CD4-positive, alpha-beta memory T cell (primary cell): ENCODE measurements at regions not wholly inside any gene's neighbourhood (a gene's known extent, or its start where the extent isn't known, plus 50 kb on each side); places are given as distances from the start of the nearest gene placed in this dataset.

Experiments used
- CTCF ChIA-PET: fragments of 350-600 bp; sonication (Branson Sonifier 250); formaldehyde crosslinking; loops from one replicate; lab custom pipeline; 2021; ENCODE audit warnings: inconsistent platforms; ENCODE audit not compliant: partially characterized antibody; lab: Charles Lee
- POLR2A ChIA-PET: fragments of 350-600 bp; sonication (Branson Sonifier 250); formaldehyde crosslinking; loops from one replicate; lab custom pipeline; 2021; ENCODE audit not compliant: partially characterized antibody; lab: Charles Lee
- DNase-seq, 5 donors: peaks; one replicate each; pipeline versions ENCODE4 v3.0.0 to v3.0.0-alpha.2; 2020 to 2022; ENCODE audit warnings: mixed read lengths in 1 of 5
- H3K27ac ChIP-seq: one replicate; pipeline ENCODE4 v1.7.0; 2013; ENCODE audit warnings: low read depth, low read length
- H3K27me3 ChIP-seq: 2 replicates; pipeline ENCODE4 v1.7.0; 2013; ENCODE audit warnings: mild to moderate bottlenecking, low read length, moderate library complexity; ENCODE audit not compliant: insufficient read depth
- H3K36me3 ChIP-seq: 2 replicates; pipeline ENCODE4 v1.7.0; 2013; ENCODE audit warnings: mild to moderate bottlenecking, low read length, moderate library complexity; ENCODE audit not compliant: insufficient read depth
- H3K4me1 ChIP-seq: 2 replicates; pipeline ENCODE4 v1.7.0; 2013; ENCODE audit warnings: mild to moderate bottlenecking, low read length, moderate library complexity; ENCODE audit not compliant: insufficient read depth
- H3K4me3 ChIP-seq, 2 donors: one replicate each; pipeline ENCODE4 v1.7.0; 2013; ENCODE audit warnings: low read length in 2 of 2, mild to moderate bottlenecking in 1 of 2
- H3K9me3 ChIP-seq, 2 donors: one replicate each; pipeline ENCODE4 v1.7.0; 2013; ENCODE audit warnings: low read length in 2 of 2, control low read depth in 1 of 2; ENCODE audit not compliant: control insufficient read depth in 1 of 2
- H3K27ac Mint-ChIP-seq, 7 donors: one replicate each; pipeline ENCODE4 v1.8.0; 2020 to 2021; ENCODE audit warnings: mixed read lengths in 7 of 7, mild to moderate bottlenecking in 6 of 7, inconsistent platforms in 3 of 7, moderate library complexity in 3 of 7
- H3K27me3 Mint-ChIP-seq, 2 donors: one replicate each; pipeline ENCODE4 v1.8.0; 2020 to 2021; ENCODE audit warnings: mixed read lengths in 2 of 2
- H3K36me3 Mint-ChIP-seq, 2 donors: one replicate each; pipeline ENCODE4 v1.8.0; 2020 to 2021; ENCODE audit warnings: mixed read lengths in 2 of 2, inconsistent platforms in 1 of 2, mild to moderate bottlenecking in 1 of 2
- H3K4me1 Mint-ChIP-seq, 4 donors: one replicate each; pipeline ENCODE4 v1.8.0; 2020 to 2021; ENCODE audit warnings: mixed read lengths in 4 of 4, mild to moderate bottlenecking in 1 of 4
- H3K4me3 Mint-ChIP-seq, 8 donors: one replicate each; pipeline ENCODE4 v1.8.0; 2020 to 2021; ENCODE audit warnings: mixed read lengths in 8 of 8, mild to moderate bottlenecking in 7 of 8, moderate library complexity in 6 of 8, inconsistent platforms in 3 of 8
- H3K9me3 Mint-ChIP-seq, 8 donors: one replicate each; pipeline ENCODE4 v1.8.0; 2020 to 2021; ENCODE audit warnings: mixed read lengths in 8 of 8, mild to moderate bottlenecking in 5 of 8, inconsistent platforms in 3 of 8, moderate library complexity in 1 of 8
- intact Hi-C: fragments of 100-400 bp; cut with micrococcal nuclease; formaldehyde crosslinking; loops from one replicate; pipeline ENCODE4 v1.15.1; 2023

DNA sequence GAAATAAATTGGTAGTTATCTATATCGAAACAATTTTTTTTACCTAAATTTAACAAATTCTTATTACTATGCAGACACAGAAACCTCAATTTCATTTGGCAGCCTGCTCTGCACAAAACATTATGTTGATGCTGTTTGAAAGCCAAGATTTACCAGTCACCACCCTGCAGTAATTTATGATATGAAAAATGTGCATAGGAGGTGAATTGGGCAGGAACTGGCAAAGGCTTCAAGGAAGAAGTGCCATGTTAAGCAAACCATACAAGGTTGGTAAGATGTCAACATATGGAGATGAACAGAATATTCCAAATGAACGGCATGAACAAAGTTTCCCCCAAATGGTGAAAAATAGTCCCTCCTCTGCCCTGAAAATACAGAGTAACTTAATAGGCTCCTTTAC is 54.2 kb upstream of the TAB2 start:
- Mint-ChIP-seq H3K4me3 (no peak overlapping the region), H3K27me3 (no peaks in the 10 kb centered on the region), H3K36me3 (no peaks in the 10 kb centered on the region), H3K4me1 (peaks cover 21 to 51% (median 35%) of the 10 kb centered on the region in 4 donors), H3K27ac (no peak overlapping the region), H3K9me3 (no peaks in the 10 kb centered on the region)
- H3K4me1 ChIP-seq, result peaks cover 42% of the 10 kb centered on the region
- H3K27me3 ChIP-seq, result no peaks in the 10 kb centered on the region
- POLR2A ChIA-PET, result interaction anchor here (2.9 kb wide), 1 partner anchor 8 kb away, joined by 10 read pairs; no protein-coding TSS in a partner anchor
- H3K36me3 ChIP-seq, result no peaks in the 10 kb centered on the region
- no peak overlapping the region for H3K4me3 ChIP-seq
- intact Hi-C loops, result loop anchor here (5.0 kb wide), 1 partner anchor 54 kb away; the partner anchor contains the start of gene TAB2
- no peak overlapping the region for H3K27ac ChIP-seq
- no peak for DNase-seq
- H3K9me3 ChIP-seq, result no peaks in the 10 kb centered on the region
- CTCF ChIA-PET, result interaction anchor here (1.1 to 2.1 kb wide), 2 partner anchors 8 to 169 kb away, joined by 5 read pairs; no protein-coding TSS in a partner anchor

DNA sequence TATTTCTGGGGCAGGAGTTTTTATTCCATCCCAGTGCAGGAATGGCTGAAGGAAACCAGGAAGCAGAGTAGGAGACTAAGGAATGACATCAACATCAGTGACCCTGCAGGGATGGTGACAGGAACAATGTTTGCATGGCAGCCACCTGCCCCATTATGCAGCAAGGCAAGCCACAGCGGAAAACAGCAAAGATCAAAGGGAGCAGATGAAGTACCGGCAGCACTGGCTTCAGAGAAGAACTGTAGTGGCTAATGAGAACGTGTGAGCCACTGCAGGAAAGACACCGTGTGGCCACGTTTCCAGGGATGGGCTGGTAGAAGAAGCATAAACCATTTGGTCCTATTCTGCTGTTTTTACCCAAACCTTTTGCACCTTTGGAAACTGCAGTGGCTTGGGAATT is 52.9 kb upstream of the TAB2 start:
- no peaks in the 10 kb centered on the region for H3K9me3 ChIP-seq
- POLR2A ChIA-PET, result no interaction called here
- CTCF ChIA-PET, result no interaction called here
- peak; percentile 48 to 64 (median 55) for DNase-seq
- Mint-ChIP-seq H3K4me1 (peaks cover 21 to 51% (median 35%) of the 10 kb centered on the region in 4 donors), H3K27me3 (no peaks in the 10 kb centered on the region), H3K4me3 (peak overlapping the region in 6 of 8 donors; percentile 2 to 74 (median 58)), H3K9me3 (no peaks in the 10 kb centered on the region), H3K36me3 (no peaks in the 10 kb centered on the region), H3K27ac (peak overlapping the region in 6 of 7 donors; percentile 20 to 86 (median 58))
- no peaks in the 10 kb centered on the region for H3K36me3 ChIP-seq
- peaks cover 42% of the 10 kb centered on the region for H3K4me1 ChIP-seq
- no peak overlapping the region for H3K27ac ChIP-seq
- no peaks in the 10 kb centered on the region for H3K27me3 ChIP-seq
- intact Hi-C loops, result loop anchor here (1.0 to 5.0 kb wide), 3 partner anchors 16 to 182 kb away; partner anchors contain the start of gene TAB2
- H3K4me3 ChIP-seq, result peak overlapping the region in 1 of 2 donors; percentile 8

DNA sequence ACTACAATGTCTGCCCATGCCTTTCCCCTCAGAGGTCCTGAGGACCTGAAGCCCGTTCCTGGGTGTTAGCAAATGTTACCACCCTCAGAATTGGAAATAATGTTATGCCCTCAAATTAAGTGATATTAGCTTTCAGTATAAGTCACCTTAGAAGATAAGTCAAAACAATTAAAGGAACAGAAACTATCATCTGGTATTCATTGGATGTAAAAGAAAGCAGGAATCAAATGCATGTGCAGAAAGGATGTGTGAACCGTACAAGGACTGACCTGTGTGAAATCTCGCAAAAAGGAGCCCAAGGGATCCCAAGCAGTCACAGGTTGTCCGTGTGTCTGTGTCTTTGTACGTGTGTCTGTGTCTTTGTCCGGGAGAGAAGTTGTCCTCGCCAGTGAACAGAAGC is 51.6 kb upstream of the TAB2 start:
- Mint-ChIP-seq H3K27ac (no peak overlapping the region), H3K4me1 (peaks cover 21 to 46% (median 34%) of the 10 kb centered on the region in 4 donors), H3K4me3 (peak overlapping the region in 3 of 8 donors; percentile 2 to 21 (median 7)), H3K36me3 (no peaks in the 10 kb centered on the region), H3K27me3 (no peaks in the 10 kb centered on the region), H3K9me3 (no peaks in the 10 kb centered on the region)
- POLR2A ChIA-PET, result interaction anchor here (1.1 kb wide), 1 partner anchor 157 kb away, joined by 3 read pairs; no protein-coding TSS in a partner anchor
- intact Hi-C loops, result loop anchor here (2.0 kb wide), 1 partner anchor 17 kb away; no protein-coding TSS in a partner anchor
- Histone ChIP-seq H3K4me1 (peaks cover 37% of the 10 kb centered on the region), H3K27me3 (no peaks in the 10 kb centered on the region), H3K4me3 (no peak overlapping the region), H3K36me3 (no peaks in the 10 kb centered on the region), H3K27ac (no peak overlapping the region), H3K9me3 (no peaks in the 10 kb centered on the region)
- DNase-seq, result no peak
- CTCF ChIA-PET, result no interaction called here

DNA sequence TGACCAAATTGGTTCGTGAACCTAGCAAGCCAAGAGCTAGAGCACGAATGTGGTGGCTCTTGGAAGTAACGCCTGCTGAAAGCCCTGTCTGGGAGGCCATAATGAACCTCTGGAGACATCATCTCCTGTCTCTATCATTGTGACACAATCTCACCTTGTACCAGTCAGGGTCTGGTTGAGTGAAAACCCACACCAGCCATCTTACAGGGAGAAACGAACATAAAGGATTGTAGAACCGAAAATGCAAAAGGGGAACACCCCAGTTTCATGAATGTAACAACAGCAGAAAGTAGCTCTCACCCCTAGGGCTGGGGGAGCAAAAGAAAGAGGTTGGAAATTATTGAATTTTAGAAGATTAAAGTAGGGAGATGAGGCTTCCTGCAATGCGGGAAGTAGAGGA is 50.9 kb upstream of the TAB2 start:
- no peak for DNase-seq
- Histone ChIP-seq H3K4me1 (peaks cover 35% of the 10 kb centered on the region), H3K27me3 (no peaks in the 10 kb centered on the region), H3K9me3 (no peaks in the 10 kb centered on the region), H3K27ac (no peak overlapping the region), H3K36me3 (no peaks in the 10 kb centered on the region), H3K4me3 (no peak overlapping the region)
- H3K4me1 Mint-ChIP-seq, result peaks cover 23 to 47% (median 36%) of the 10 kb centered on the region in 4 donors
- no peak overlapping the region for H3K4me3 Mint-ChIP-seq
- H3K27me3 Mint-ChIP-seq, result no peaks in the 10 kb centered on the region
- H3K27ac Mint-ChIP-seq, result no peak overlapping the region
- no peaks in the 10 kb centered on the region for H3K9me3 Mint-ChIP-seq
- CTCF ChIA-PET, result interaction anchor here (1.5 kb wide), 1 partner anchor 166 kb away, joined by 5 read pairs; no protein-coding TSS in a partner anchor
- intact Hi-C loops, result no loop called here
- POLR2A ChIA-PET, result no interaction called here
- H3K36me3 Mint-ChIP-seq, result no peaks in the 10 kb centered on the region

DNA sequence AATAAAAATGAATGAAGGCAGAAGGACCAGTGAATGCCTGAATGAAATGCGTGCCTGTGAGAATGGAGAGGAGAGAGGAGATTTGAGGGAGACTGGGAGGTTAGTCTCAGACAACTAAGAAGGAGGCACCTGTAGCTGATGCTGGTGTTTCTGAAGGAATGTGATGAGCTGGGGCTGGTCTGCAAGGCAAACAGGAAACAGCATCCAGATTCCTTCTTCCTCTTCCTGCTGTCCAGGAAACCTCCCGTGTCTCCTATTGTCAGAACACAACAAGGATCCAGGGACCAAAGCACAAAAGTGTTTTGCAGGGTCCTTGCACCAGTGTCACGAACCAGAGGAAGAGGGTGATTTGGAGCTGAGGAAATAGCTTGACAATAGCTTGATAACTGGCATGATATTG is 50.4 kb upstream of the TAB2 start:
- ChIA-PET POLR2A (no interaction called here), CTCF (interaction anchor here (1.5 to 1.6 kb wide), 2 partner anchors 17 to 165 kb away, joined by 3 to 5 read pairs; no protein-coding TSS in a partner anchor)
- intact Hi-C loops, result no loop called here
- no peaks in the 10 kb centered on the region for H3K36me3 ChIP-seq
- Mint-ChIP-seq H3K4me3 (no peak overlapping the region), H3K9me3 (no peaks in the 10 kb centered on the region), H3K27ac (no peak overlapping the region), H3K27me3 (no peaks in the 10 kb centered on the region), H3K4me1 (peaks cover 23 to 47% (median 35%) of the 10 kb centered on the region in 4 donors), H3K36me3 (peaks cover 0 to 1% of the 10 kb centered on the region in 2 donors)
- H3K9me3 ChIP-seq, result no peaks in the 10 kb centered on the region
- H3K27me3 ChIP-seq, result no peaks in the 10 kb centered on the region
- no peak for DNase-seq
- peaks cover 35% of the 10 kb centered on the region for H3K4me1 ChIP-seq
- no peak overlapping the region for H3K27ac ChIP-seq
- H3K4me3 ChIP-seq, result no peak overlapping the region

DNA sequence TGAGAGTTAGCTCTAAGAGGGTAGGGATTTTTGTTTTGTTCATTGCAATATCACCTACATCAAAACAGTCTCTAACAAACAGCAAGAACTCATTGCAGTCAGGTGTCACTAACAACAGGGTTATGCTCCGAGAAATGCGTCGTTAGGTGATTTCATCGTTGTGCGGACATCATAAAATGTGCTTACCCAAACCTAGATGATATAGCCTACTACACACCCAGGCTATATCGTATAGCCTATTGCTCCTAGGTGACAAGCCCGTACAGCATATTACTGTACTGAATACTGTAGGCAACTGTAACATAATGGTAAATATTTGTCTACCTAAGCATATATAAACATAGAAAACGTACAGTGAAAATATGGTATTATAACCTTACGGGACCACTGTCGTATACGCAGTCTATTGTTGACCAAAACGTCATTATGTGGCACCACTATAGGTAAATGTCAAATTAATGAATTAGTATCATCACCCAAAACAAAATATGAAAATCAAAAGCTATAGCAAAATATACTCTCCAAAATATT is 49.9 kb upstream of the TAB2 start:
- H3K4me1 ChIP-seq, result peaks cover 39% of the 10 kb centered on the region
- ChIA-PET CTCF (interaction anchor here (0.8 to 1.6 kb wide), 3 partner anchors 17 to 165 kb away, joined by 3 to 5 read pairs (median 3); no protein-coding TSS in a partner anchor), POLR2A (interaction anchor here (0.8 to 1.5 kb wide), 2 partner anchors 11 to 60 kb away, joined by 3 to 4 read pairs; no protein-coding TSS in a partner anchor)
- H3K9me3 Mint-ChIP-seq, result peaks cover 0 to 3% (median 0%) of the 10 kb centered on the region in 8 donors
- H3K4me3 ChIP-seq, result no peak overlapping the region
- no peak overlapping the region for H3K4me3 Mint-ChIP-seq
- H3K27ac ChIP-seq, result no peak overlapping the region
- no peaks in the 10 kb centered on the region for H3K27me3 Mint-ChIP-seq
- no peaks in the 10 kb centered on the region for H3K9me3 ChIP-seq
- DNase-seq, result no peak
- H3K27ac Mint-ChIP-seq, result no peak overlapping the region
- H3K36me3 ChIP-seq, result no peaks in the 10 kb centered on the region
- H3K36me3 Mint-ChIP-seq, result peaks cover 0 to 1% of the 10 kb centered on the region in 2 donors
- no peaks in the 10 kb centered on the region for H3K27me3 ChIP-seq
- intact Hi-C loops, result no loop called here
- H3K4me1 Mint-ChIP-seq, result peaks cover 26 to 51% (median 38%) of the 10 kb centered on the region in 4 donors
